Nephron progenitor cell (in vitro differentiated cells): ENCODE measurements at regions not wholly inside any gene's neighbourhood (a gene's known extent, or its start where the extent isn't known, plus 50 kb on each side); places are given as distances from the start of the nearest gene placed in this dataset.
"Not testable (repeated sequence)": the region's sequence is repeated elsewhere in the genome, so short reads cannot be mapped to it uniquely, and the experiment has no call there.

Source experiments
- DNase-seq: peaks from one replicate; pipeline ENCODE4 v3.0.0; 2021
- H3K27ac Mint-ChIP-seq: 2 replicates; pipeline ENCODE4 v1.8.0; 2021; ENCODE audit warnings: mild to moderate bottlenecking, moderate library complexity, mixed read lengths
- H3K27me3 Mint-ChIP-seq: 2 replicates; pipeline ENCODE4 v1.8.0; 2021; ENCODE audit warnings: mild to moderate bottlenecking, low read depth, mixed read lengths; ENCODE audit not compliant: poor library complexity
- H3K36me3 Mint-ChIP-seq: 2 replicates; pipeline ENCODE4 v1.8.0; 2021; ENCODE audit warnings: low read depth, mixed read lengths
- H3K4me1 Mint-ChIP-seq: 2 replicates; pipeline ENCODE4 v1.8.0; 2021; ENCODE audit warnings: mixed read lengths
- H3K4me3 Mint-ChIP-seq: 2 replicates; pipeline ENCODE4 v1.8.0; 2021; ENCODE audit warnings: mild to moderate bottlenecking, moderate library complexity, mixed read lengths
- H3K9me3 Mint-ChIP-seq: 2 replicates; pipeline ENCODE4 v1.8.0; 2021; ENCODE audit warnings: mild to moderate bottlenecking, moderate library complexity, mixed read lengths
- CTCF ChIP-seq: fragments of 200-600 bp; sonication (generic); IDR thresholded peaks from 2 replicates; pipeline ENCODE4 v1.5.0; 2021; ENCODE audit warnings: antibody characterized with exemption

- no peak for DNase-seq
- no peaks in the 10 kb centered on the region for H3K36me3 Mint-ChIP-seq
- H3K4me3 Mint-ChIP-seq: no peak overlapping the region
- H3K4me1 Mint-ChIP-seq: no peaks in the 10 kb centered on the region
- no peak overlapping the region for H3K27ac Mint-ChIP-seq
- no peak for TF ChIP-seq CTCF
- peaks cover 19% of the 10 kb centered on the region for H3K9me3 Mint-ChIP-seq
- H3K27me3 Mint-ChIP-seq: peaks cover 2% of the 10 kb centered on the region
Measured at GRCh38 chr21:20163167-20163566, 835.0 kb upstream of the NCAM2 start.

- no peak for DNase-seq
- no peak overlapping the region for H3K27ac Mint-ChIP-seq
- H3K4me1 Mint-ChIP-seq: no peaks in the 10 kb centered on the region
- no peaks in the 10 kb centered on the region for H3K9me3 Mint-ChIP-seq
- no peak for TF ChIP-seq CTCF
- no peaks in the 10 kb centered on the region for H3K27me3 Mint-ChIP-seq
- no peaks in the 10 kb centered on the region for H3K36me3 Mint-ChIP-seq
- H3K4me3 Mint-ChIP-seq: no peak overlapping the region
Measured at GRCh38 chr21:20167059-20167458, 831.1 kb upstream of the NCAM2 start.

GRCh38 chr21:20169812-20170576 is 828.2 kb upstream of the NCAM2 start:
- Mint-ChIP-seq H3K27ac (no peak overlapping the region), H3K27me3 (no peaks in the 10 kb centered on the region), H3K36me3 (no peaks in the 10 kb centered on the region), H3K9me3 (no peaks in the 10 kb centered on the region), H3K4me3 (no peak overlapping the region), H3K4me1 (no peaks in the 10 kb centered on the region)
- no peak for DNase-seq
- no peak for TF ChIP-seq CTCF

GRCh38 chr21:20186186-20186585 is 812.0 kb upstream of the NCAM2 start:
- H3K9me3 Mint-ChIP-seq: peaks cover 11% of the 10 kb centered on the region
- DNase-seq: no peak
- no peak for TF ChIP-seq CTCF
- H3K4me3 Mint-ChIP-seq: no peak overlapping the region
- H3K27me3 Mint-ChIP-seq: no peaks in the 10 kb centered on the region
- no peak overlapping the region for H3K27ac Mint-ChIP-seq
- H3K4me1 Mint-ChIP-seq: no peaks in the 10 kb centered on the region
- no peaks in the 10 kb centered on the region for H3K36me3 Mint-ChIP-seq

GRCh38 chr21:20187028-20187427 is 811.2 kb upstream of the NCAM2 start:
- Mint-ChIP-seq H3K27ac (no peak overlapping the region), H3K36me3 (no peaks in the 10 kb centered on the region), H3K4me3 (no peak overlapping the region), H3K9me3 (peaks cover 11% of the 10 kb centered on the region), H3K27me3 (no peaks in the 10 kb centered on the region), H3K4me1 (no peaks in the 10 kb centered on the region)
- no peak for DNase-seq
- TF ChIP-seq CTCF: no peak

GRCh38 chr21:20201323-20201722 is 796.9 kb upstream of the NCAM2 start:
- not testable (repeated sequence) for H3K4me1 Mint-ChIP-seq, DNase-seq, H3K36me3 Mint-ChIP-seq, H3K27me3 Mint-ChIP-seq, H3K27ac Mint-ChIP-seq, H3K4me3 Mint-ChIP-seq
- peaks cover 10% of the 10 kb centered on the region for H3K9me3 Mint-ChIP-seq
